Gastroesophageal sphincter (tissue), 3 donors: ENCODE measurements at regions not wholly inside any gene's neighbourhood (a gene's known extent, or its start where the extent isn't known, plus 50 kb on each side); places are given as distances from the start of the nearest gene placed in this dataset.

Source experiments
- POLR2A ChIP-seq, 2 donors: fragments of 450-650 bp; IDR thresholded peaks; one replicate each; pipeline ENCODE4 v1.6.1; 2017; ENCODE audit warnings: antibody characterized with exemption in 2 of 2, mild to moderate bottlenecking in 2 of 2, moderate library complexity in 1 of 2
- TF ChIP-seq, protein P1 (sequence below), 4 experiments: fragments of 200-600 bp in 2 of 4; fragments of 450-650 bp in 2 of 4; sonication (generic) in 1 of 4; IDR thresholded peaks; one replicate each; pipeline ENCODE4 v1.5.1; 2017 to 2019; ENCODE audit warnings: antibody characterized with exemption in 4 of 4, mild to moderate bottlenecking in 2 of 4, moderate library complexity in 2 of 4

DNA sequence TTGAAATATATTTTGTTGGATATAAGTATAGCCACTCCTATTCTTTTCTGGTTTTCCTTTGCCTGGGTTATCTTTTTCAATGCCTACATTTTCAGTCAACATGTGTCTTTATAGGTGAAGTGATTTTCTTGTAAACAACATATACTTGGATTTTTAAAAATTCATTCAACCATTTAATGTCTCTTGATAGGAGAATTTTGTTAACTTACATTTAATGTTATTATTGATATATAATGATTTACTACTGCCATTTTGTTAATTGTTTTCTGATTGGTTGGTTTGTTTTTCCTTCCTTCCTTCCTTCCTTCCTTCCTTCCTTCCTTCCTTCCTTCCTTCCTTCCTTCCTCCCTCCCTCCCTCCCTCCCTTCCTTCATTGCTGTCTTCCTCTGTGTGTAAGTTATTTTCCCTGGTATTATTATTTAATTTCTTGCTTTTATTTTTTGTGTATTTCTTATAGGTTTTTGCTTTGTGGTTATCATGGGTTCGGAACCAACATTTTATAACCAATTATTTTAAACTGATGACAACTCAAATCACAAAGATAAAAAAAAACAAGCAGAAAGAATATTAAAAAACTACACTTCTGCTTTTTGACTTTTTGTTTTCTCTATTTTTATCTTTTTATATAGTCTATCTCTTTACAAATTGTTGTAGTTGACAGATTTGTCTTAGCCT is 330.1 kb upstream of the GRID2 start:
- TF ChIP-seq, protein P1, sequence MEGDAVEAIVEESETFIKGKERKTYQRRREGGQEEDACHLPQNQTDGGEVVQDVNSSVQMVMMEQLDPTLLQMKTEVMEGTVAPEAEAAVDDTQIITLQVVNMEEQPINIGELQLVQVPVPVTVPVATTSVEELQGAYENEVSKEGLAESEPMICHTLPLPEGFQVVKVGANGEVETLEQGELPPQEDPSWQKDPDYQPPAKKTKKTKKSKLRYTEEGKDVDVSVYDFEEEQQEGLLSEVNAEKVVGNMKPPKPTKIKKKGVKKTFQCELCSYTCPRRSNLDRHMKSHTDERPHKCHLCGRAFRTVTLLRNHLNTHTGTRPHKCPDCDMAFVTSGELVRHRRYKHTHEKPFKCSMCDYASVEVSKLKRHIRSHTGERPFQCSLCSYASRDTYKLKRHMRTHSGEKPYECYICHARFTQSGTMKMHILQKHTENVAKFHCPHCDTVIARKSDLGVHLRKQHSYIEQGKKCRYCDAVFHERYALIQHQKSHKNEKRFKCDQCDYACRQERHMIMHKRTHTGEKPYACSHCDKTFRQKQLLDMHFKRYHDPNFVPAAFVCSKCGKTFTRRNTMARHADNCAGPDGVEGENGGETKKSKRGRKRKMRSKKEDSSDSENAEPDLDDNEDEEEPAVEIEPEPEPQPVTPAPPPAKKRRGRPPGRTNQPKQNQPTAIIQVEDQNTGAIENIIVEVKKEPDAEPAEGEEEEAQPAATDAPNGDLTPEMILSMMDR (IDR thresholded peaks at IDR 0.05) = no peak
- TF ChIP-seq POLR2A (IDR thresholded peaks at IDR 0.05) = no peak
